GM23338 (cell line): ENCODE measurements at regions not wholly inside any gene's neighbourhood (a gene's known extent, or its start where the extent isn't known, plus 50 kb on each side); places are given as distances from the start of the nearest gene placed in this dataset.

Experiments
- ATAC-seq: fragments of 200-7000 bp; cut with Tn5 transposase; 3 replicates; pipeline ENCODE4 v1.9.1; 2020
- DNase-seq: peaks from one replicate; pipeline ENCODE4 v3.0.0-alpha.2; 2015; ENCODE audit warnings: low spot score
- H2AFZ ChIP-seq: fragments of 200-600 bp; sonication (generic); 2 replicates; pipeline ENCODE4 v1.8.0; 2016; ENCODE audit warnings: antibody characterized with exemption, mild to moderate bottlenecking, moderate library complexity
- H3F3A ChIP-seq: fragments of 200-600 bp; sonication (generic); replicated peaks from 2 replicates; pipeline ENCODE4 v1.8.0; 2017; ENCODE audit warnings: antibody characterized with exemption, mixed run types, low read depth
- H3K27ac ChIP-seq: fragments of 200-600 bp; sonication (generic); 2 replicates; pipeline ENCODE4 v1.6.1; 2016; ENCODE audit warnings: low read depth
- H3K27me3 ChIP-seq: fragments of 200-600 bp; sonication (generic); 2 replicates; pipeline ENCODE4 v1.8.0; 2016; ENCODE audit warnings: mild to moderate bottlenecking, mixed run types, moderate library complexity; ENCODE audit not compliant: insufficient read depth
- H3K36me3 ChIP-seq: fragments of 200-600 bp; sonication (generic); 2 replicates; pipeline ENCODE4 v1.8.0; 2016; ENCODE audit warnings: mild to moderate bottlenecking; ENCODE audit not compliant: insufficient read depth
- H3K4me1 ChIP-seq: fragments of 200-600 bp; sonication (generic); 2 replicates; pipeline ENCODE4 v1.8.0; 2016; ENCODE audit warnings: mild to moderate bottlenecking, moderate library complexity; ENCODE audit not compliant: insufficient read depth
- H3K4me2 ChIP-seq: fragments of 200-600 bp; sonication (generic); 2 replicates; pipeline ENCODE4 v1.7.1; 2017; ENCODE audit warnings: mixed run types
- H3K4me3 ChIP-seq: fragments of 200-600 bp; sonication (generic); 2 replicates; pipeline ENCODE4 v1.6.1; 2016; ENCODE audit warnings: mixed run types
- H3K79me2 ChIP-seq: fragments of 200-600 bp; sonication (generic); replicated peaks from 2 replicates; pipeline ENCODE4 v1.8.0; 2017; ENCODE audit warnings: mild to moderate bottlenecking; ENCODE audit not compliant: insufficient read depth
- H3K9me2 ChIP-seq: fragments of 200-600 bp; sonication (generic); 2 replicates; pipeline ENCODE4 v1.8.0; 2017; ENCODE audit not compliant: insufficient read depth
- H4K20me1 ChIP-seq: fragments of 200-600 bp; sonication (generic); replicated peaks from 2 replicates; pipeline ENCODE4 v1.8.0; 2017; ENCODE audit warnings: mild to moderate bottlenecking; ENCODE audit not compliant: insufficient read depth
- H3K27ac Mint-ChIP-seq: 2 replicates; pipeline ENCODE4 v1.8.0; 2020; ENCODE audit warnings: inconsistent platforms, mild to moderate bottlenecking, moderate library complexity, mixed read lengths
- H3K27me3 Mint-ChIP-seq: 3 replicates; pipeline ENCODE4 v1.8.0; 2022; ENCODE audit warnings: low read depth, mild to moderate bottlenecking, moderate library complexity, mixed read lengths, inconsistent platforms; ENCODE audit not compliant: insufficient read depth, poor library complexity
- H3K36me3 Mint-ChIP-seq: 3 replicates; pipeline ENCODE4 v1.8.0; 2021; ENCODE audit warnings: low read depth, mild to moderate bottlenecking, inconsistent platforms, moderate library complexity, mixed read lengths
- H3K4me1 Mint-ChIP-seq: 3 replicates; pipeline ENCODE4 v1.8.0; 2020; ENCODE audit warnings: mild to moderate bottlenecking, inconsistent platforms, mixed read lengths
- H3K4me3 Mint-ChIP-seq: 3 replicates; pipeline ENCODE4 v1.8.0; 2021; ENCODE audit warnings: moderate library complexity, mild to moderate bottlenecking, inconsistent platforms, mixed read lengths
- H3K9me3 Mint-ChIP-seq: 3 replicates; pipeline ENCODE4 v1.8.0; 2020; ENCODE audit warnings: moderate library complexity, mild to moderate bottlenecking, inconsistent platforms, mixed read lengths
- CREB1 ChIP-seq: fragments of 250-450 bp; sonication (Bioruptor Pico); IDR thresholded peaks from 2 replicates; pipeline ENCODE4 v1.5.0; 2020; ENCODE audit warnings: low read depth, mild to moderate bottlenecking, moderate library complexity
- JUNB ChIP-seq: IDR thresholded peaks from one replicate; pipeline ENCODE4 v1.6.1; 2016; ENCODE audit warnings: antibody characterized with exemption; ENCODE audit not compliant: unreplicated experiment
- STAT1 ChIP-seq: IDR thresholded peaks from one replicate; pipeline ENCODE4 v1.6.1; 2016; ENCODE audit warnings: antibody characterized with exemption; ENCODE audit not compliant: unreplicated experiment
- ZNF114 ChIP-seq: fragments of 250-450 bp; sonication (Bioruptor Pico); IDR thresholded peaks from 2 replicates; pipeline ENCODE4 v1.5.0; 2020; ENCODE audit warnings: mild to moderate bottlenecking, moderate library complexity
- ZNF331 ChIP-seq: fragments of 250-450 bp; sonication (Bioruptor Pico); IDR thresholded peaks from 2 replicates; pipeline ENCODE4 v1.5.0; 2020; ENCODE audit warnings: low read depth, mild to moderate bottlenecking, moderate library complexity
- ZNF462 ChIP-seq: fragments of 250-450 bp; sonication (Bioruptor Pico); IDR thresholded peaks from 2 replicates; pipeline ENCODE4 v1.5.0; 2020; ENCODE audit warnings: mild to moderate bottlenecking, moderate library complexity

GRCh38 chr6:63493557-63493956 is 78.7 kb upstream of the LOC128125822 start (continued):
- TF ChIP-seq STAT1, result no peak
- TF ChIP-seq ZNF114 (CRISPR knock-in tag), result no peak

DNA sequence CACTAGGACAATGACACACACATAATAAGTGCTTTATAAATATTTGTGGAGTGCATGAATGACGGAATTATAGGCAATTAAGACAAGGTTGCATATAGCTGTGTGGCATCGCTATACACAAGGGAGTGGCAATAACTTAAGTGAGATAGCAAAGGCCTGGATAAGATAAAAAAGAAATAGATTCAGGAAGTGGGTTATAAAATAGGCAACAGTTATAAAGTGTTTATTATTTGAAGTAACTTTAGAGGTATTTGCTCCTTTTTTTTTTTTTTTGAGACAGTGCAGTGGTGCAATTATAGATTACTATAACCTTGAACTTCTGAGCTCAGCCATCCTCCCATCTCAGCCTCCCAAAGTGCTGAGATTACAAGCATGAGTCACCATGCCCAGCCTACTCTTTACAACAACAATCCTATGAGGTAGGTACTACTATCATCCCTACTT is 75.9 kb upstream of the LOC128125822 start:
- Histone ChIP-seq H3K4me2 (no peak overlapping the region), H2AFZ (no peak overlapping the region), H3K27ac (no peak overlapping the region), H3K4me3 (no peak overlapping the region), H3K4me1 (no peaks in the 10 kb centered on the region; the same call in 1 of the 2 replicates), H3K36me3 (no peaks in the 10 kb centered on the region), H3F3A (no peaks in the 10 kb centered on the region), H3K79me2 (no peaks in the 10 kb centered on the region), H4K20me1 (no peaks in the 10 kb centered on the region), H3K27me3 (no peaks in the 10 kb centered on the region), H3K9me2 (no peaks in the 10 kb centered on the region)
- ATAC-seq, result no peak
- no peaks in the 10 kb centered on the region for H3K36me3 Mint-ChIP-seq
- no peak for TF ChIP-seq ZNF462
- no peak for TF ChIP-seq CREB1 (CRISPR knock-in tag)
- TF ChIP-seq JUNB, result no peak
- no peak for TF ChIP-seq ZNF331 (CRISPR knock-in tag)
- no peak overlapping the region for H3K27ac Mint-ChIP-seq
- H3K4me3 Mint-ChIP-seq, result no peak overlapping the region
- DNase-seq, result no peak
- peaks cover under 1% of the 10 kb centered on the region; the same call in 2 of the 3 replicates for H3K9me3 Mint-ChIP-seq
- peaks cover 1% of the 10 kb centered on the region for H3K27me3 Mint-ChIP-seq
- H3K4me1 Mint-ChIP-seq, result peaks cover 4% of the 10 kb centered on the region; the same call in 1 of the 3 replicates
